ENCODE measurements at regions not wholly inside any gene's neighbourhood (a gene's known extent, or its start where the extent isn't known, plus 50 kb on each side); places are given as distances from the start of the nearest gene placed in this dataset.

DNA sequence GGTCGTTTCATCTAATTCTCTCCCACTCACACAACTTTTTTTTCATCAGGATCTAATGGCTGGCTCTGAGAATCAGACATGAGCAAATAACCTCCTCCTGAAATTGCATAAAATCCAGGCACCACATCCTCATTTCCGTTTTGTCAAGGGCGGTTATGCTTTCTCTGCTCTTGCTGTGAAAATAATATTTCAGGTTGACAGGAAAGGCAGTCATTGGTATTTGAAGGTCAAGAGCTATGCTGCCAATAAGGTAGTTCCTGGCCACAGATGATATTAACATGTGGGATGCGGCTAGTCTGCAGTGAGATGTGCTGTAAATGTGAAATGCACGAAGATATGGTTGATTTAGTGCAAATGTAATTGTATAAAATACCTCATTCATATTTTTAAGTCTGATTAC lies 870.2 kb upstream of the TMEM132C start:
- no peak for DNase-seq (ENCODE audit: extremely low read depth, low read depth, low spot score)

DNA sequence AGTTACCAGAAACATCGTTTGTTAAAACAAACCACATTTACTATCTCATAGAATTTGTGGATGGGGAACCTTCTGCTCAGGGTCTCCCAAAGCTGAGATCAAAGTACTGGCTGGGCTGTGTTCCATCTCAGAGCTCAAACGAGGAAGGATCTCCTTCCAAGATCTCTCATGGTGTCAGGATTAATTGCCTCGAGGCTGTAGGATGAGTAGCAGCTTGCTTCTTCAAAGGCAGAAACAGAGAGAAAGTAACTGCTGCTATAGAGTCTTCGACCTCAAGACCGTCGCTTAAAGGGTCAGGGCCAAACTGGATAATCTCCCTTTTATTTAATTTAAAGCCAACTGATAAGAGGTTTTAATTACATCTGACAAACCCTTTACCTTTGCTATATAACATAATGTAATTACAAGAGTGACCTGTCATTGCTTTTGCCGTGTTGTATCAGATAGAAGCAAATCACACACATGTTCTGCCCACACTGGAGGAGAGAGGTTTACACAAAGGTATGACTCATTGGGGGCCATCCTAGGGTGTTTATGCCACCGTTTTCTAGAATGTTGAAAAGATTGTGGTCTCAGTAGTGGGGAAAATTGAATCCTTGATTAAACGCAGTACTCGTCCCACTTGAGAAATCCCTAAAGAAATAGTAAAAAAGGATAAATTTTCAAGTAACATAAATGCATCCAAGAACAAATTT lies 868.8 kb upstream of the TMEM132C start:
- DNase-seq (ENCODE audit: extremely low read depth, low read depth, low spot score): no peak

DNA sequence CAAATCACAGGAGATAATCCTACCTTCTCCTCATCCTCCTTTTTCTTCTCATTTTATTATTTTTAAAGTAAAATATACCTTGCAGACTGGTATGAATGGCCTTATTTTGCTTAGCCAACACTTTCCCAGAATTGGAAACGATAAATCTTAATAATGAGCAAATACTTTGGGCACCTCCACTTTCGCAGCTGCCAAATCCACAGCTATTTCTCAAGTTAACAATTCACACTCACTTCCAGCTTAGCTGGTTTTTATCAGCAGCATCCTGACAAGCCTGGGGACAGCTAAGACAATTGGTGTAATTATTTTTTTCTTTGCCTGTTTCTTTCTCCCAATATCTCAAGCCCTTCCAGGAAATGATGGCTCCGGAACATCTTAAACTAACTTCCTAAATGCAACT lies 867.5 kb upstream of the TMEM132C start:
- DNase-seq (ENCODE audit: extremely low read depth, low read depth, low spot score): no peak

DNA sequence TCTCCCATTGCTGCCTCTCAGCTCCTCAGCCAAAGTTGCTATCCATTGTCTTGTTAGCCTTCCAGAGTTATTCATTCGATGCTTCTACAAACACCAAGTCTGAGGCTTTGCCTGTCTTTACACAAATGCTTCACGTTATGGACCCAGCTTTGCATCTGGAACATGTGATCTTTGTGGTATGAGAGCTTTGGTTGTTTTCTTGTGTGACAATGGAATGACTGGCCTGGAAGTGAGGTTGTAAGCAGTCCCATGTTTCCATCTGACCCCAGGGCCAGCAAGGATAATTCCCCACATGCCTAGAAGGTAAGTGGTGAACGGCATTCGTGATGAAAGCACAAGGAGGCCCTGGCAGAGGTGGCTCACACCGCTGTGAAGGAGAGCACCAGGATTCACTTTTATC lies 866.7 kb upstream of the TMEM132C start:
- no peak for DNase-seq (ENCODE audit: extremely low read depth, low read depth, low spot score)

- DNase-seq (ENCODE audit: extremely low read depth, low read depth, low spot score): no peak
Measured at GRCh38 chr12:127401005-127401404, 866.0 kb upstream of the TMEM132C start.

- no peak for DNase-seq (ENCODE audit: extremely low read depth, low read depth, low spot score)
Measured at GRCh38 chr12:127401536-127401935, 865.4 kb upstream of the TMEM132C start.

DNA sequence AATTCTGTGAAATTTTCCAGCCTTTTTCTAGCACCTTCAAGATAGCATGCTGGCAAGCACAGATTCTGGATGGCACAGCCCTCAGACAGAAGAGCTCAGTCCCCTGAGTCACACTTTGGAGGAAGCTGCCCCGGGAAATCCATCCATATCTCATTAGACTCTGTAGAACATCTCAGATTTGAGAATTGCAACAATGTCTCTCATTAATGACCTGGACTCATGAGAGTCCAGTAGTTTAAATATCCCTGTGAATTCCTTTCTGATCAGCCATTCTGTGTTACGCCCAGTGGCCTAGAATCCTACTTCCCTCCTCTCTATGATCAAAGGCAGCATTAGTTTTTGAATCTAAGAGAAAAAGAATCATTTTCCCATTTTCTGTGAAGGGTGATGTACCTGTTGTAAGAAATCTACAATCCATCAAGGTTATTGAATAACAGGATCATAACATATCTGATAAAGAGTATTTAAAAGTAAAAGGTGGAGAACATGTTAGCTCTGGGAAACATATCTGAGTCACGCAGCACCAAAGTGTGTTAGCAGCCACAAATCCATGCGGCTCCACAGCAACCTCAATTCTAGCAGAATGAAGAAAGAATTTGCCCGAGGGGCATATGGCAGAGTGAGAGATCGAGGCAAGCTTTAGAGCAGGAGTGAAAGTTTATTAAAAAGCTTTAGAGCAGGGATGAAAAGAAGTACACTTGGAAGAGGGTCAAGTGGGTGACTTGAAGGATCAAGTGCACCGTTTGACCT lies 855.6 kb upstream of the TMEM132C start:
- DNase-seq (ENCODE audit: extremely low read depth, low read depth, low spot score): no peak

DNA sequence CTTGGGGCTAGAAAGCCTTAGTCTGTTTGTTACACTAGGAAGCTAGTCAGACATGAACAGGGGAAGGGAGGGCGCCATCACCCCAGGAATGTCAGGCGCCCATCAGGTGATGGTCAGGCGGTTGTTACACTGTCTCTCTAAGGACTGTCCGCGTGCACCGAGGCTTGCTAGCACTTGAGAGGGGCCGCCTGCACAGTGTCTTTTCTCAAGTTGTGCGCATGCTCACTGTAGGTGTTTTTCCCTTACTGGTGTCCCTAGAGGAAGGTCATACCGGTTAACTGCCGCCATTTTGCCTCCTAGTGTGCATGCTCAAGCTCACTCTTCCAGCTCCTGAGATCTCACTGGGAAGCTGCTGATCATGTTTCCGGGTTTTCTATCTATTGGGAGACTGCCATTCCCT lies 855.0 kb upstream of the TMEM132C start:
- no peak for DNase-seq (ENCODE audit: extremely low read depth, low read depth, low spot score)

- DNase-seq (ENCODE audit: extremely low read depth, low read depth, low spot score): no peak
Measured at GRCh38 chr12:127412866-127413265, 854.1 kb upstream of the TMEM132C start.

DNA sequence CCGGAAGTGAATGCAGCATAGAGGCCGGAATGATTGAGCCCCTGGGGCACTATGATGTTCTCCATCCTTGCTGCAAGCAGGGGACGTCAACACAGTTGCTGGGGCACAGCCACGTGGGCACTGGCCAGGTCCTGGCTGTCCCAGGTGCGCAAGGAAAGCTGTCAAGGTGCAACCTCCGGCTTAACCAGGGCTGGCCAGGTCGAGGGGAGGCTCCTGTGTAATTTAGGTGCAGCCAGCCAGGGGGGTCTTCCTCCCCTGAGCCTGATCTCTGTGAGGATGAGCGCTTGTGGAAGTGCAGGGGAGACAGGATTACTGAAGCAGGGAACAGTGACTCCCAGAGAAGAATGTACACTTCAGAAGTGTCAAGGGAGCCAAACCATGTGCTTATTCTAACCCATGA lies 852.8 kb upstream of the TMEM132C start:
- no peak for DNase-seq (ENCODE audit: extremely low read depth, low read depth, low spot score)

- no peak for DNase-seq (ENCODE audit: extremely low read depth, low read depth, low spot score)
Measured at GRCh38 chr12:127414636-127415035, 852.3 kb upstream of the TMEM132C start.

- no peak for DNase-seq (ENCODE audit: extremely low read depth, low read depth, low spot score)
Measured at GRCh38 chr12:127416796-127417195, 850.2 kb upstream of the TMEM132C start.

- DNase-seq (ENCODE audit: extremely low read depth, low read depth, low spot score): no peak
Measured at GRCh38 chr12:127419111-127419510, 847.9 kb upstream of the TMEM132C start.

GRCh38 chr12:127421614-127422013 lies 845.4 kb upstream of the TMEM132C start:
- DNase-seq (ENCODE audit: extremely low read depth, low read depth, low spot score): no peak

GRCh38 chr12:127422935-127423566 lies 843.9 kb upstream of the TMEM132C start:
- DNase-seq (ENCODE audit: extremely low read depth, low read depth, low spot score): no peak

DNA sequence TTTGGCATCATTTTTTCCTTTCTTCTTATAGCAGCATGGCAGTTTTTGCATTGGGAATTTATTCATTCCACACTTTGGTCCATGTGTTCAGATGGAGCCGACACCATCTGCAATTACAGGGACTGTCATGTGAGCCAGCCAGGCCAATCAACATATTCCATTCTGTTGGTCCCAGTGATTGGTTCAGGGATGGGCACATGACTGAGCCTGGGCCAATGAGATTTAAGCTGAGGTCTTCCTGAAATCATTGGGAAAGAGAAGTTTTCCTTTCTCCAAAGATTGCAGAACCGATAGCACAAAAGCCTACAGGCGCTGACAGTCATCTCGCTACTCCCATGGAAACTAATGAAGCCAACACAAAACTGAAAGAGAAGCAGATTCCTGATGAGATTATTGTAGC lies 841.5 kb upstream of the TMEM132C start:
- DNase-seq (ENCODE audit: extremely low read depth, low read depth, low spot score): no peak

DNA sequence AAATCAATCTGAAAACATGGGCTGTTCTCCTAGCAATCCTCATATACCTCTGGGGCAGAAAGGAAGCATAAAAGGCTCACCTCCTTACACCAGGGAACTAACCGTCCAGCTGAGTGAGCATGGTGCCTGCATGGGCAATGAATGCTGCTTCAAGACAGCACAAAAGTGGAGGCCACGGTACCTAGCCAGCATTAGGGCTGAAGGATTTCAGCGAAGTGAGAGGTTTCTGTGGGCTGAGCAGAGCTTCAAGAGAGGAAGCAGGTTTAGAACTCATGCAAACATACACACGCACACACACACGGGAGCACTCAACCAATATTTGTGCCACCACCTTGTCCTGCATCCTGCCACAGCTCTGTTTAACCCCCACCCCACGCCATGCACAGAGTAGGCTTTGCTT lies 838.5 kb upstream of the TMEM132C start:
- DNase-seq (ENCODE audit: extremely low read depth, low read depth, low spot score): no peak

GRCh38 chr12:127429551-127430285 lies 837.3 kb upstream of the TMEM132C start:
- DNase-seq (ENCODE audit: extremely low read depth, low read depth, low spot score): no peak

- DNase-seq (ENCODE audit: extremely low read depth, low read depth, low spot score): no peak
Measured at GRCh38 chr12:127430401-127430800, 836.6 kb upstream of the TMEM132C start.

- DNase-seq (ENCODE audit: extremely low read depth, low read depth, low spot score): no peak
Measured at GRCh38 chr12:127431177-127431576, 835.8 kb upstream of the TMEM132C start.

GRCh38 chr12:127431594-127431993 lies 835.4 kb upstream of the TMEM132C start:
- no peak for DNase-seq (ENCODE audit: extremely low read depth, low read depth, low spot score)

Data from glomerular endothelial cell (primary cell).